Retinal pigment epithelial cell (primary cell): ENCODE measurements at regions not wholly inside any gene's neighbourhood (a gene's known extent, or its start where the extent isn't known, plus 50 kb on each side); places are given as distances from the start of the nearest gene placed in this dataset.

Source experiments
- DNase-seq: peaks from one replicate; pipeline ENCODE4 v3.0.0-alpha.2; 2010; ENCODE audit warnings: low read depth
- H3K4me3 ChIP-seq: 2 replicates; pipeline ENCODE4 v1.5.1; 2011; ENCODE audit warnings: mild to moderate bottlenecking, low read length, control low read depth, moderate library complexity
- TF ChIP-seq, protein P1 (sequence below): conservative IDR thresholded peaks from 2 replicates; pipeline ENCODE4 v1.5.1; 2011; ENCODE audit warnings: low read depth, low read length, control low read depth, inconsistent platforms

GRCh38 chr1:219466766-219467165, 146.1 kb downstream of the ZC3H11B start:
- TF ChIP-seq, protein P1, sequence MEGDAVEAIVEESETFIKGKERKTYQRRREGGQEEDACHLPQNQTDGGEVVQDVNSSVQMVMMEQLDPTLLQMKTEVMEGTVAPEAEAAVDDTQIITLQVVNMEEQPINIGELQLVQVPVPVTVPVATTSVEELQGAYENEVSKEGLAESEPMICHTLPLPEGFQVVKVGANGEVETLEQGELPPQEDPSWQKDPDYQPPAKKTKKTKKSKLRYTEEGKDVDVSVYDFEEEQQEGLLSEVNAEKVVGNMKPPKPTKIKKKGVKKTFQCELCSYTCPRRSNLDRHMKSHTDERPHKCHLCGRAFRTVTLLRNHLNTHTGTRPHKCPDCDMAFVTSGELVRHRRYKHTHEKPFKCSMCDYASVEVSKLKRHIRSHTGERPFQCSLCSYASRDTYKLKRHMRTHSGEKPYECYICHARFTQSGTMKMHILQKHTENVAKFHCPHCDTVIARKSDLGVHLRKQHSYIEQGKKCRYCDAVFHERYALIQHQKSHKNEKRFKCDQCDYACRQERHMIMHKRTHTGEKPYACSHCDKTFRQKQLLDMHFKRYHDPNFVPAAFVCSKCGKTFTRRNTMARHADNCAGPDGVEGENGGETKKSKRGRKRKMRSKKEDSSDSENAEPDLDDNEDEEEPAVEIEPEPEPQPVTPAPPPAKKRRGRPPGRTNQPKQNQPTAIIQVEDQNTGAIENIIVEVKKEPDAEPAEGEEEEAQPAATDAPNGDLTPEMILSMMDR = no peak
- DNase-seq = no peak
- no peak overlapping the region for H3K4me3 ChIP-seq

DNA sequence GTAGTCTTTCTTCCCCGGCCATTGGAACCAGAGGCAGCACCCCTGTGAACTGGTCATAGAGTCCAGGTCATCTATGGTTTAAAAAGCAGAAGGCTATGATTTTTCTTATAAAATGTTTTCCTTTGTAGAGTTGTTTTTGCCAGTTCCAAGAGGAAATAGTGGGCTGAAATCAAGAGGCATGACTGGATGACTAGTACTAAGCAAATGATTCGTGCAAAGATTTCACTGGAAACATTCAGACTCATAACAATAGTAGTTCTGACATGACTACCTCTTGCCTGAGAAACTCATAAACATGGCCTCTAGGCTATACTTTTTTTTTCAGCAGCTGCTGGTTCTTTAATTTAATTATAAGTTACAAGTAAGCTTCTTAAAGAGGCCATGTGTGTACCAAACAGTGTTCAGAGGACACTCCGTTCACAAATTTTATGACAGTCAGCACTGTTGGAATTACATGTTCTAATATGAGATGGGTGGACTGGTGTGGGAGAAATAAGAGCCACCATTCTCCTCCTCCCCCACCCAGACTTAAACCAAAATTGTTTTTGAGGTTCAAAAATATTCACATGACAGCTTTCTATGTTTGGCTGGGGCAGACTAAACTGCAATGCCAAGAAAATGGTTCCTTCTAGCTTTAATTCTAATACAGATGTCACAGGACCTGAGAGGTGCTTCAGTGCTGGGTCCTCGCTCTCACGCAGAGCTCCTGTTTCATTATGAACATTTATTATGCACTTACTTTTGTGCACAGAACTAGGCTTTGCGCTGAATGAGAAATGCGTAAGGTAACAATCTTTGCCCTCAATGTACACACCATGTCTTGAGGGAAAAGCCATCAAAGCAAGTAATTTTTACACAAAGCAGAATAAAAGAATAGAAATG, 147.5 kb downstream of the ZC3H11B start:
- DNase-seq = no peak
- no peak overlapping the region for H3K4me3 ChIP-seq
- TF ChIP-seq, protein P1 = no peak

GRCh38 chr1:219463636-219464035, 149.3 kb downstream of the ZC3H11B start:
- TF ChIP-seq, protein P1 = no peak
- no peak for DNase-seq

GRCh38 chr1:219461981-219462400, 150.9 kb downstream of the ZC3H11B start:
- no peak for DNase-seq
- H3K4me3 ChIP-seq = no peak overlapping the region
- TF ChIP-seq, protein P1 = no peak

More at GRCh38 chr1:219463636-219464035, 149.3 kb downstream of the ZC3H11B start:
- H3K4me3 ChIP-seq = no peak overlapping the region

- TF ChIP-seq, protein P1 = no peak
- DNase-seq = no peak
- H3K4me3 ChIP-seq = no peak overlapping the region
Observed at GRCh38 chr1:219460896-219461815, 151.7 kb downstream of the ZC3H11B start.

DNA sequence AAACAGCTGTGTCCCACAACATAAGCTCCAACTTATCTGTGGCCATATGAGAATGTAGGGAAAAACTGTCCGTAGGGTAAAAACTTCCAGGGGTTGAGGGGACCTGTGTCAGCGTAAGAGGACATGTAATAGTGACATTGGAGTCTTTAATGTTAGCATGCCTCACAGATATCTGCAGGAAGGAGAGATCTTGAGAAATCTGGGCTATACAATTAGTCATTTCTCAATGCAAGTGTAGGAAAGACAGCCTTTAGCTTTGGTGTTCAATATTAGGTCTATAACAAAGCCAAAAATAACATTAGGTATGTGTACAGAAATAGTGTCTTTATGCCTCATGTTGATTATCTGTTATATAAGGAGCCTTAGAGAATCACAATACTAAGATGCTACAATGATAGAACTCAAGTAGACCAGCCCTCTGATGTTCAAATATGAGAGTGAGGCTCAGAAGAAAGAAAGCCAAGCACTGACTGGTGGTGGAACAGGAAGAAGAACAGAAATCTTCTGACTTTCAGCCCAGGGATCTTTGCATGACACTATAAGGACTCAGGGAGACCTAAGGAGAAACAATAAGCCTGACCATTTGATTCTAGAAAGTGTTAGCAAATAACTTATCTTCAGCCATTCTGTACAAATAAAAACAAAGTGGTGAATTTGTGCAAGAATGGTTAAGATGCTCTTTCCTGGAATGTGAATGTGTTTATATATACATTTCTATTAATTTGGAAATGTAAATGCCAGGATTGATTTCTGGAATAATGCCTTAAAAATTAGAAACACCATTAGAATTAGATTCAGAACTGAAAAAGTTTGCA, 152.6 kb downstream of the ZC3H11B start:
- TF ChIP-seq, protein P1 = no peak
- H3K4me3 ChIP-seq = no peak overlapping the region
- no peak for DNase-seq
